WTC11 (cell line): ENCODE measurements at regions not wholly inside any gene's neighbourhood (a gene's known extent, or its start where the extent isn't known, plus 50 kb on each side); places are given as distances from the start of the nearest gene placed in this dataset.

ENCODE experiments used
- ATAC-seq: fragments of 200-7000 bp; cut with Tn5 transposase; 2 replicates; pipeline ENCODE4 v1.10.0; 2021; ENCODE audit warnings: mild to moderate bottlenecking, moderate library complexity
- CTCF ChIA-PET: fragments of 300-600 bp; sonication (Branson Sonifier 250); formaldehyde crosslinking; loops from one replicate; lab custom pipeline; 2021; ENCODE audit warnings: antibody characterized with exemption; lab: Charles Lee
- POLR2A ChIA-PET: fragments of 350-600 bp; sonication (Branson Sonifier 250); formaldehyde crosslinking; loops from one replicate; lab custom pipeline; 2021; ENCODE audit warnings: antibody characterized with exemption; lab: Charles Lee
- DNase-seq: peaks from one replicate; pipeline ENCODE4 v3.0.0; 2021; ENCODE audit warnings: low spot score
- H3K27ac Mint-ChIP-seq: 2 replicates; pipeline ENCODE4 v1.8.0; 2021; ENCODE audit warnings: mixed read lengths
- H3K27me3 Mint-ChIP-seq: 2 replicates; pipeline ENCODE4 v1.8.0; 2021; ENCODE audit warnings: low read depth, mild to moderate bottlenecking, moderate library complexity, mixed read lengths
- H3K36me3 Mint-ChIP-seq: 2 replicates; pipeline ENCODE4 v1.8.0; 2021; ENCODE audit warnings: mixed read lengths
- H3K4me1 Mint-ChIP-seq: 2 replicates; pipeline ENCODE4 v1.8.0; 2022; ENCODE audit warnings: mixed read lengths
- H3K4me3 Mint-ChIP-seq: 2 replicates; pipeline ENCODE4 v1.8.0; 2021; ENCODE audit warnings: mild to moderate bottlenecking, moderate library complexity, mixed read lengths
- H3K9me3 Mint-ChIP-seq: 2 replicates; pipeline ENCODE4 v1.8.0; 2021; ENCODE audit warnings: mixed read lengths
- ATF1 ChIP-seq: sonication (generic); formaldehyde crosslinking; IDR thresholded peaks from 2 replicates; pipeline ENCODE4 v1.8.1; 2023; ENCODE audit warnings: mild to moderate bottlenecking, moderate library complexity, missing genetic modification reagents
- CREB1 ChIP-seq: sonication (generic); formaldehyde crosslinking; IDR thresholded peaks from 2 replicates; pipeline ENCODE4 v1.8.0; 2023; ENCODE audit warnings: mild to moderate bottlenecking, missing genetic modification reagents
- ELF4 ChIP-seq: sonication (generic); formaldehyde crosslinking; IDR thresholded peaks from 2 replicates; pipeline ENCODE4 v1.8.1; 2022; ENCODE audit warnings: low read depth, mild to moderate bottlenecking, moderate library complexity, missing genetic modification reagents
- EMX1 ChIP-seq: fragments of 250-450 bp; sonication (Bioruptor Pico); IDR thresholded peaks from 2 replicates; pipeline ENCODE4 v1.8.0; 2021; ENCODE audit warnings: mild to moderate bottlenecking
- FOXK1 ChIP-seq: sonication (generic); formaldehyde crosslinking; IDR thresholded peaks from 2 replicates; pipeline ENCODE4 v1.8.0; 2022; ENCODE audit warnings: mild to moderate bottlenecking, moderate library complexity, missing genetic modification reagents
- FOXP4 ChIP-seq: sonication (generic); formaldehyde crosslinking; IDR thresholded peaks from 2 replicates; pipeline ENCODE4 v1.8.0; 2022; ENCODE audit warnings: mild to moderate bottlenecking, missing genetic modification reagents
- GTF2I ChIP-seq: fragments of 250-450 bp; sonication (Bioruptor Pico); conservative IDR thresholded peaks from 2 replicates; pipeline ENCODE4 v1.4.0; 2021; ENCODE audit warnings: mild to moderate bottlenecking
- HMGA2 ChIP-seq: fragments of 250-450 bp; sonication (Bioruptor Pico); IDR thresholded peaks from 2 replicates; pipeline ENCODE4 v1.4.0; 2021; ENCODE audit warnings: mild to moderate bottlenecking, moderate library complexity
- IRF2 ChIP-seq: sonication (generic); formaldehyde crosslinking; IDR thresholded peaks from 2 replicates; pipeline ENCODE4 v1.8.0; 2022; ENCODE audit warnings: low read depth, missing genetic modification reagents, borderline replicate concordance
- JAZF1 ChIP-seq: fragments of 250-450 bp; sonication (Bioruptor Pico); IDR thresholded peaks from 2 replicates; pipeline ENCODE4 v1.9.0; 2021; ENCODE audit warnings: moderate library complexity, mild to moderate bottlenecking, inconsistent platforms
- MXD4 ChIP-seq: fragments of 250-450 bp; sonication (Bioruptor Pico); IDR thresholded peaks from 2 replicates; pipeline ENCODE4 v1.8.0; 2021; ENCODE audit warnings: mild to moderate bottlenecking, moderate library complexity, borderline replicate concordance
- NFATC4 ChIP-seq: fragments of 250-450 bp; sonication (Bioruptor Pico); IDR thresholded peaks from 2 replicates; pipeline ENCODE4 v1.9.0; 2021; ENCODE audit warnings: mild to moderate bottlenecking
- NR1H2 ChIP-seq: sonication (generic); formaldehyde crosslinking; IDR thresholded peaks from 2 replicates; pipeline ENCODE4 v1.9.0; 2021; ENCODE audit warnings: mild to moderate bottlenecking, moderate library complexity, missing genetic modification reagents
- RORB ChIP-seq: fragments of 250-450 bp; sonication (Bioruptor Pico); IDR thresholded peaks from 2 replicates; pipeline ENCODE4 v1.9.0; 2021; ENCODE audit warnings: mild to moderate bottlenecking
- SMAD3 ChIP-seq: sonication (generic); formaldehyde crosslinking; IDR thresholded peaks from 2 replicates; pipeline ENCODE4 v1.8.0; 2022; ENCODE audit warnings: missing genetic modification reagents, mild to moderate bottlenecking, borderline replicate concordance
- TEAD1 ChIP-seq: sonication (generic); formaldehyde crosslinking; IDR thresholded peaks from 2 replicates; pipeline ENCODE4 v1.8.0; 2022; ENCODE audit warnings: mild to moderate bottlenecking, missing genetic modification reagents
- TEAD4 ChIP-seq: sonication (generic); formaldehyde crosslinking; IDR thresholded peaks from 2 replicates; pipeline ENCODE4 v1.8.0; 2022; ENCODE audit warnings: mild to moderate bottlenecking, missing genetic modification reagents
- ZNF281 ChIP-seq: sonication (generic); formaldehyde crosslinking; IDR thresholded peaks from 2 replicates; pipeline ENCODE4 v1.8.0; 2023; ENCODE audit warnings: mild to moderate bottlenecking, missing genetic modification reagents
- ZNF423 ChIP-seq: fragments of 250-450 bp; sonication (Bioruptor Pico); IDR thresholded peaks from 2 replicates; pipeline ENCODE4 v2.1.2; 2022; ENCODE audit warnings: mild to moderate bottlenecking, moderate library complexity
- TF ChIP-seq, protein P1 (sequence below): fragments of 250-450 bp; sonication (Bioruptor Pico); IDR thresholded peaks from 2 replicates; pipeline ENCODE4 v1.8.0; 2021; ENCODE audit warnings: mild to moderate bottlenecking
- TF ChIP-seq, protein P2 (sequence below): sonication (generic); formaldehyde crosslinking; IDR thresholded peaks from 2 replicates; pipeline ENCODE4 v1.8.1; 2023; ENCODE audit warnings: mild to moderate bottlenecking, missing genetic modification reagents, moderate library complexity

GRCh38 chr4:161186750-161187149 is 977.0 kb downstream of the FSTL5 start:
- DNase-seq (no peak), ATAC-seq (no peak)
- ChIA-PET POLR2A (no interaction called here), CTCF (no interaction called here)
- Mint-ChIP-seq H3K9me3 (0 out of 2 replicates have a peak, but pooled peaks cover 2% of the 10 kb centered on the region), H3K27ac (no peak overlapping the region), H3K36me3 (no peaks in the 10 kb centered on the region), H3K27me3 (peaks cover 9% of the 10 kb centered on the region), H3K4me1 (peaks cover 41% of the 10 kb centered on the region), H3K4me3 (no peak overlapping the region)
- TF ChIP-seq HMGA2 (CRISPR knock-in tag): no peak
- no peak for TF ChIP-seq FOXK1 (CRISPR knock-in tag)
- TF ChIP-seq, protein P1, sequence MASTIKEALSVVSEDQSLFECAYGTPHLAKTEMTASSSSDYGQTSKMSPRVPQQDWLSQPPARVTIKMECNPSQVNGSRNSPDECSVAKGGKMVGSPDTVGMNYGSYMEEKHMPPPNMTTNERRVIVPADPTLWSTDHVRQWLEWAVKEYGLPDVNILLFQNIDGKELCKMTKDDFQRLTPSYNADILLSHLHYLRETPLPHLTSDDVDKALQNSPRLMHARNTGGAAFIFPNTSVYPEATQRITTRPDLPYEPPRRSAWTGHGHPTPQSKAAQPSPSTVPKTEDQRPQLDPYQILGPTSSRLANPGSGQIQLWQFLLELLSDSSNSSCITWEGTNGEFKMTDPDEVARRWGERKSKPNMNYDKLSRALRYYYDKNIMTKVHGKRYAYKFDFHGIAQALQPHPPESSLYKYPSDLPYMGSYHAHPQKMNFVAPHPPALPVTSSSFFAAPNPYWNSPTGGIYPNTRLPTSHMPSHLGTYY (CRISPR knock-in tag): no peak
- no peak for TF ChIP-seq EMX1 (CRISPR knock-in tag)

GRCh38 chr4:161186012-161186411 is 977.8 kb downstream of the FSTL5 start:
- Mint-ChIP-seq H3K27me3 (peaks cover 1% of the 10 kb centered on the region), H3K9me3 (0 out of 2 replicates have a peak, but pooled peaks cover 3% of the 10 kb centered on the region), H3K4me3 (no peak overlapping the region), H3K4me1 (peaks cover 37% of the 10 kb centered on the region), H3K36me3 (no peaks in the 10 kb centered on the region), H3K27ac (no peak overlapping the region)
- no peak for DNase-seq
- ATAC-seq: no peak
- ChIA-PET POLR2A (no interaction called here), CTCF (no interaction called here)
- TF ChIP-seq IRF2: no peak
- TF ChIP-seq ATF1: no peak
- no peak for TF ChIP-seq TEAD4
- no peak for TF ChIP-seq CREB1 (CRISPR knock-in tag)
- no peak for TF ChIP-seq MXD4 (CRISPR knock-in tag)
- TF ChIP-seq NFATC4: no peak

- POLR2A ChIA-PET: no interaction called here
- Mint-ChIP-seq H3K36me3 (no peaks in the 10 kb centered on the region), H3K4me3 (no peak overlapping the region), H3K9me3 (0 out of 2 replicates have a peak, but pooled peaks cover 3% of the 10 kb centered on the region), H3K27ac (no peak overlapping the region), H3K27me3 (no peaks in the 10 kb centered on the region), H3K4me1 (peaks cover 40% of the 10 kb centered on the region)
- ATAC-seq (no peak), DNase-seq (no peak)
- TF ChIP-seq ELF4 (no peak), GTF2I (CRISPR knock-in tag) (no peak)
- TF ChIP-seq, protein P2, sequence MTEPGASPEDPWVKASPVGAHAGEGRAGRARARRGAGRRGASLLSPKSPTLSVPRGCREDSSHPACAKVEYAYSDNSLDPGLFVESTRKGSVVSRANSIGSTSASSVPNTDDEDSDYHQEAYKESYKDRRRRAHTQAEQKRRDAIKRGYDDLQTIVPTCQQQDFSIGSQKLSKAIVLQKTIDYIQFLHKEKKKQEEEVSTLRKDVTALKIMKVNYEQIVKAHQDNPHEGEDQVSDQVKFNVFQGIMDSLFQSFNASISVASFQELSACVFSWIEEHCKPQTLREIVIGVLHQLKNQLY: no peak
- CTCF ChIA-PET: no interaction called here
Observed at GRCh38 chr4:161183729-161184128, 980.1 kb downstream of the FSTL5 start.

DNA sequence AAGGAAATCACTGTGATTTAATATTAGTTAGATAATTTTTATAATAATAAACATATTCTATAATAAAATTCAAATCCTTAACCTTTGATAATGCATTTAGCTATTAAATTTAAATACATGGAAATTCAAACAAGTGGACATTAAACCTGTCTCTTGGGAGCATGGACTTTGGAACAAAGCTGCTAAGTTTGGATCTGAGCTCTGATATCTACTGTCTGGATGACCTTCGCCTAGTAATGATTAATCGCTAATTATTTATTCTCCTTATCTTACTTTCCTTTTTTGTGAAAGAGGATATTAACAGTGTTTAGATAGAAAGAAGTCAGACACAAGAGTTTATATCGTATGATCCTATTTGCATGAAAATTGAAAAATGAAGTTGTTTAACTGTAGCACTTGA is 980.9 kb downstream of the FSTL5 start:
- H3K4me3 Mint-ChIP-seq: no peak overlapping the region
- no peaks in the 10 kb centered on the region for H3K36me3 Mint-ChIP-seq
- H3K27ac Mint-ChIP-seq: no peak overlapping the region
- DNase-seq: no peak
- POLR2A ChIA-PET: no interaction called here
- no peaks in the 10 kb centered on the region for H3K27me3 Mint-ChIP-seq
- H3K9me3 Mint-ChIP-seq: 0 out of 2 replicates have a peak, but pooled peaks cover 3% of the 10 kb centered on the region
- CTCF ChIA-PET: no interaction called here
- H3K4me1 Mint-ChIP-seq: peaks cover 40% of the 10 kb centered on the region
- no peak for ATAC-seq
- TF ChIP-seq FOXP4 (CRISPR knock-in tag) (no peak), JAZF1 (no peak), RORB (no peak), TEAD1 (no peak), SMAD3 (CRISPR knock-in tag) (no peak), NR1H2 (CRISPR knock-in tag) (no peak), ZNF281 (CRISPR knock-in tag) (no peak), FOXK1 (CRISPR knock-in tag) (no peak), ZNF423 (no peak), GTF2I (CRISPR knock-in tag) (no peak)
- TF ChIP-seq, protein P2: no peak
